ENCODE measurements at regions not wholly inside any gene's neighbourhood (a gene's known extent, or its start where the extent isn't known, plus 50 kb on each side); places are given as distances from the start of the nearest gene placed in this dataset.
"Not testable (repeated sequence)": the region's sequence is repeated elsewhere in the genome, so short reads cannot be mapped to it uniquely, and the experiment has no call there.

- DNase-seq = not testable (repeated sequence)
Measured at GRCh38 chr3:144023543-144023942, 51.9 kb downstream of the DIPK2A start.

GRCh38 chr3:144028798-144029411 lies 57.3 kb downstream of the DIPK2A start:
- no peak for DNase-seq

- DNase-seq = no peak
Measured at GRCh38 chr3:144029769-144030168, 58.1 kb downstream of the DIPK2A start.

- DNase-seq = no peak
Measured at GRCh38 chr3:144031938-144032337, 60.3 kb downstream of the DIPK2A start.

GRCh38 chr3:144032531-144033239 lies 61.1 kb downstream of the DIPK2A start:
- no peak for DNase-seq

- no peak for DNase-seq
Measured at GRCh38 chr3:144033240-144033589, 61.6 kb downstream of the DIPK2A start.

GRCh38 chr3:144033863-144034262 lies 62.2 kb downstream of the DIPK2A start:
- DNase-seq = no peak

- no peak for DNase-seq
Measured at GRCh38 chr3:144034715-144035290, 63.2 kb downstream of the DIPK2A start.

- no peak for DNase-seq
Measured at GRCh38 chr3:144036498-144036897, 64.9 kb downstream of the DIPK2A start.

GRCh38 chr3:144039661-144040060 lies 68.0 kb downstream of the DIPK2A start:
- DNase-seq = peak; percentile 14

GRCh38 chr3:144041960-144042556 lies 70.4 kb downstream of the DIPK2A start:
- no peak for DNase-seq

GRCh38 chr3:144045766-144046165 lies 74.1 kb downstream of the DIPK2A start:
- DNase-seq = no peak

GRCh38 chr3:144049374-144049773 lies 77.8 kb downstream of the DIPK2A start:
- DNase-seq = no peak

GRCh38 chr3:144051211-144051610 lies 79.6 kb downstream of the DIPK2A start:
- no peak for DNase-seq

GRCh38 chr3:144052275-144052674 lies 80.7 kb downstream of the DIPK2A start:
- DNase-seq = no peak

- DNase-seq = peak; percentile 73
Measured at GRCh38 chr3:144053121-144053520, 81.5 kb downstream of the DIPK2A start.

- DNase-seq = no peak
Measured at GRCh38 chr3:144054766-144055165, 83.1 kb downstream of the DIPK2A start.

- peak; percentile 70 for DNase-seq
Measured at GRCh38 chr3:144055604-144056003, 84.0 kb downstream of the DIPK2A start.

GRCh38 chr3:144058713-144059112 lies 87.1 kb downstream of the DIPK2A start:
- DNase-seq = no peak

- no peak for DNase-seq
Measured at GRCh38 chr3:144059481-144059880, 87.9 kb downstream of the DIPK2A start.

- no peak for DNase-seq
Measured at GRCh38 chr3:144060881-144061280, 89.3 kb downstream of the DIPK2A start.

- DNase-seq = no peak
Measured at GRCh38 chr3:144063306-144063705, 91.7 kb downstream of the DIPK2A start.

- no peak for DNase-seq
Measured at GRCh38 chr3:144067059-144067458, 95.4 kb downstream of the DIPK2A start.

- DNase-seq = no peak
Measured at GRCh38 chr3:144073698-144074097, 102.1 kb downstream of the DIPK2A start.

Data from fibroblast of skin of right quadriceps (primary cell).